Type B pancreatic cell (in vitro differentiated cells): ENCODE measurements at regions not wholly inside any gene's neighbourhood (a gene's known extent, or its start where the extent isn't known, plus 50 kb on each side); places are given as distances from the start of the nearest gene placed in this dataset.

Experiments
- DNase-seq: peaks from one replicate; pipeline ENCODE4 v3.0.0; 2021; ENCODE audit warnings: mixed read lengths; ENCODE audit not compliant: unreplicated experiment; ENCODE audit errors: extremely low spot score
- H3K27ac Mint-ChIP-seq: 2 replicates; pipeline ENCODE4 v1.8.0; 2021; ENCODE audit warnings: mild to moderate bottlenecking, mixed read lengths
- H3K27me3 Mint-ChIP-seq: 2 replicates; pipeline ENCODE4 v1.8.0; 2021; ENCODE audit warnings: mixed read lengths
- H3K36me3 Mint-ChIP-seq: 2 replicates; pipeline ENCODE4 v1.8.0; 2021; ENCODE audit warnings: mixed read lengths
- H3K4me1 Mint-ChIP-seq: one replicate; pipeline ENCODE4 v1.8.0; 2021; ENCODE audit warnings: mixed read lengths; ENCODE audit not compliant: unreplicated experiment
- H3K4me3 Mint-ChIP-seq: 2 replicates; pipeline ENCODE4 v1.8.0; 2021; ENCODE audit warnings: mild to moderate bottlenecking, mixed read lengths
- H3K9me3 Mint-ChIP-seq: 2 replicates; pipeline ENCODE4 v1.8.0; 2021; ENCODE audit warnings: mixed read lengths
- TF ChIP-seq, protein P1 (sequence below): fragments of 200-600 bp; sonication (generic); conservative IDR thresholded peaks from 2 replicates; pipeline ENCODE4 v1.5.0; 2021; ENCODE audit warnings: antibody characterized with exemption, mild to moderate bottlenecking

DNA sequence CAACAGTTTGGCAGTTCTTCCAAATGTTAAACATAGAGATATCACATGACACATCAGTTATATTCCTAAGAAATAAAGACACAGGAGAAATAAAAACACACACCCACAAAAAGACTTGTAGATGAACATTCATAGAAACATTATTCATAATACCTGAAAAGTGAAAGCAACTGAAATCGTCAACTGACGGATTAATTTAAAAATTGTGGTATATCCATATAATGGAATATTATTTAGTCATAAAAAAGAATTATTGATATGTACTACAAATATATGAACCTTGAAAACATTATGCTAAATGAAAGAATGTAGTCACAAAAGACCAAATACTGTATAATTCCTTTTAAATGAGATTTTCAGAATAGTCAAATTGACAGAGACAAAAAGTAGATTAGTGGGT is 330.2 kb upstream of the CD180 start:
- peaks cover 11% of the 10 kb centered on the region for H3K4me1 Mint-ChIP-seq
- H3K4me3 Mint-ChIP-seq: no peak overlapping the region
- DNase-seq: no peak
- no peaks in the 10 kb centered on the region for H3K9me3 Mint-ChIP-seq
- peaks cover 10% of the 10 kb centered on the region for H3K27me3 Mint-ChIP-seq
- H3K27ac Mint-ChIP-seq: no peak overlapping the region
- TF ChIP-seq, protein P1, sequence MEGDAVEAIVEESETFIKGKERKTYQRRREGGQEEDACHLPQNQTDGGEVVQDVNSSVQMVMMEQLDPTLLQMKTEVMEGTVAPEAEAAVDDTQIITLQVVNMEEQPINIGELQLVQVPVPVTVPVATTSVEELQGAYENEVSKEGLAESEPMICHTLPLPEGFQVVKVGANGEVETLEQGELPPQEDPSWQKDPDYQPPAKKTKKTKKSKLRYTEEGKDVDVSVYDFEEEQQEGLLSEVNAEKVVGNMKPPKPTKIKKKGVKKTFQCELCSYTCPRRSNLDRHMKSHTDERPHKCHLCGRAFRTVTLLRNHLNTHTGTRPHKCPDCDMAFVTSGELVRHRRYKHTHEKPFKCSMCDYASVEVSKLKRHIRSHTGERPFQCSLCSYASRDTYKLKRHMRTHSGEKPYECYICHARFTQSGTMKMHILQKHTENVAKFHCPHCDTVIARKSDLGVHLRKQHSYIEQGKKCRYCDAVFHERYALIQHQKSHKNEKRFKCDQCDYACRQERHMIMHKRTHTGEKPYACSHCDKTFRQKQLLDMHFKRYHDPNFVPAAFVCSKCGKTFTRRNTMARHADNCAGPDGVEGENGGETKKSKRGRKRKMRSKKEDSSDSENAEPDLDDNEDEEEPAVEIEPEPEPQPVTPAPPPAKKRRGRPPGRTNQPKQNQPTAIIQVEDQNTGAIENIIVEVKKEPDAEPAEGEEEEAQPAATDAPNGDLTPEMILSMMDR: no peak
- no peaks in the 10 kb centered on the region for H3K36me3 Mint-ChIP-seq

DNA sequence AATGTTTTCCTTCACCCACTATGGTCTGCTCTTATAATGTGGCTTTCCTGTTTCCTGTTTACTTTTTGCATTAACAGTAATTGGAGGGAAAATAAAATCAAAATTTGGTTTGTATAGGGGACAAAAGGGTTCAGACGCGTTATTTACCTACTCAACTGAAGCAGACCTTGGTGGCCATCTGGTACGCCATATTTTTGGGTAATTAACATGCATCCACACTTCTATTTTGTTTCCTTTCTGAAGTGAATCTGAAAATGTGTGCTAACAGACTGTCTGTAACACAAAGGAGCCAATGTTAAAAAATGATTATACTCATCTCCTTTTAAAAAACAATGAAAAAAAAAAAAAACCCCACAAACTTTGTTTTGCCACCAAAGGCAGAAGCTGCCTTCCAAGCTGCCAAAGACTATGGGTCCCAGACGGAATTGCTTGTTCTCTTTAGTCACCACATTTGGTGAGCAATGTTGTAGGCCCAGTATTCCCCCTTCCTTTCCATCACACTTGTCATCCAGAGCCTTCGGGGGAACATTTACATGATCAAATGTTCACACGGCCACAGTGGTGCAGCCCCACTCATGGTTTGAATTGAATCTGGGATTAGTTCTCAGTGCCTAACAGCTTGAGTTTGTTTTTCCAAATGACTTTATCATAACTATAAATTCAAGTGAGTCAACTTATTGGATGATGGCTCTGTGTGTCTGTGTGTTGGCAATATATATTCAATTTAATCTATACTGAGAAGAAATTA is 323.7 kb upstream of the CD180 start:
- Mint-ChIP-seq H3K4me1 (peaks cover 4% of the 10 kb centered on the region), H3K27ac (no peak overlapping the region), H3K27me3 (peaks cover 6% of the 10 kb centered on the region), H3K4me3 (no peak overlapping the region), H3K36me3 (no peaks in the 10 kb centered on the region), H3K9me3 (no peaks in the 10 kb centered on the region)
- no peak for DNase-seq
- TF ChIP-seq, protein P1: no peak

DNA sequence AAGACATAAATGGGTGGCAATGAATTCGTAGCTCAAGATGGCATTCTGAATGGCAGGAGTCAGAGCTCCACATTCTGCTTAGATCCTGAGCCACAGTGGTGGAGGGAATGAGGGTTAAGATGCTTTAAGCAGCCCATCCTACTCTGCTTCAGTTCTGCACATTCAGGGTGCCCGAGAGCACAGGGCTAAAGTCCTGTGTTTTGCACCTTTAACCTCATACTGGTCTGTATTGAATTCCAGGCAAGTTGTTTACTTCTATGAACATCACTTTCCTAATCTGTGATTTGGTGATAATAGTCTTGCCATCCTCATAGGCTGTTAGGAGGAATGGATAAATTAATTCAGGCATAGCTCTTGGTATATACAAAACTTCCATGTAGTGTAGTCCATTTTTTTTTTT is 321.6 kb upstream of the CD180 start:
- Mint-ChIP-seq H3K27me3 (peaks cover 12% of the 10 kb centered on the region), H3K9me3 (no peaks in the 10 kb centered on the region), H3K27ac (no peak overlapping the region), H3K4me3 (no peak overlapping the region), H3K4me1 (peaks cover 12% of the 10 kb centered on the region), H3K36me3 (no peaks in the 10 kb centered on the region)
- no peak for DNase-seq
- TF ChIP-seq, protein P1: no peak

DNA sequence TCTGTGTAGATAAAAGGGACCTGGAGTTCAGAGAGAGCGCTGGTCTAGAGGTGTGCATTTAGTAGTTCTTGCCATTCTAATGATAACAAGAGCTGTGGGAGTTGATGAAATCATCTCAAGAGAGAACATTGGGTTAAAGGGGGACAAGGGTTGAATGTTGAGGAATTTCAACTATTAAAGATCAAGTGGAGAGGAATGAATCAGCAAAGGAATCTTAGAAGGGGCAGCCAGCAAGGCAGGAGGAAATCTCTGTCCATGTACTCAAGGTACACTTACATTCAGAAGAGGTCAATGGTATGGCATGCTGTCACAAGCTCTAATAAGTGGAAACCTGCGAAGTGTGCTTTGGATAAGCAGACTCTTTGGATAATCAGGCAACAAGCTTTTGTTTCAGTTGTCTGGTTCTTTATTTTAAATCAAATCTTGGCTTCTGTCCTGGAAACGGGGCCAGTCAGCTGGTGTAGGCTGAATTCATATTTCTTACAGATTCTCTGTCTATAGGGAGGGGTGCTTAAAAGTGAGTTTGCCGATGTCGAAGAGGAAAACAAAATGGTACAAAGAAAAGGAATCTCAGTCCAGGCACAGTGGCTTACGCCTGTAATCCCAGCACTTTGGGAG is 320.5 kb upstream of the CD180 start:
- Mint-ChIP-seq H3K27me3 (peaks cover 11% of the 10 kb centered on the region), H3K36me3 (no peaks in the 10 kb centered on the region), H3K4me3 (no peak overlapping the region), H3K4me1 (peaks cover 14% of the 10 kb centered on the region), H3K9me3 (no peaks in the 10 kb centered on the region), H3K27ac (no peak overlapping the region)
- no peak for DNase-seq
- TF ChIP-seq, protein P1: no peak

DNA sequence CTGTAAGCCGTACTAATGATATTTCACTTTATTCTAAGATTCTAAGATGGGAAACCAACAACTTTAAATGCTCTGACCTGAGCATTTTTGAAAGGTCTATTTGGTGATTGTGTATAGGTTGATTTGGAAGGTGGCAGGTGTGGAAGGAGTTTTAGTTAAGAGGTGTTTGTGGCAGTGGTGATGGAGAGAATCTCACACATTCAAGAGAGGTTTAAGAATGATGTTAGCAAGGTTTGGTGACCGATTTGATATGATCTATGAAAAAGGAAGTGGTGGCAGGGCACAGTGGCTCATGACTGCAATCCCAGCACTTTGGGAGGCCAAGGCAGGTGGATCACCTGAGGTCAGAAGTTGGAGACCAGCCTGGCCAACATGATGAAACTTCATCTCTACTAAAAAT is 319.2 kb upstream of the CD180 start:
- H3K36me3 Mint-ChIP-seq: no peaks in the 10 kb centered on the region
- H3K4me1 Mint-ChIP-seq: peaks cover 14% of the 10 kb centered on the region
- peaks cover 8% of the 10 kb centered on the region for H3K27me3 Mint-ChIP-seq
- H3K4me3 Mint-ChIP-seq: no peak overlapping the region
- H3K9me3 Mint-ChIP-seq: no peaks in the 10 kb centered on the region
- no peak overlapping the region for H3K27ac Mint-ChIP-seq
- TF ChIP-seq, protein P1: no peak
- DNase-seq: no peak
